Memory B cell (primary cell): ENCODE measurements at regions not wholly inside any gene's neighbourhood (a gene's known extent, or its start where the extent isn't known, plus 50 kb on each side); places are given as distances from the start of the nearest gene placed in this dataset.
"Not testable (repeated sequence)": the region's sequence is repeated elsewhere in the genome, so short reads cannot be mapped to it uniquely, and the experiment has no call there.

Experiments
- ATAC-seq: fragments of 150-1000 bp; cut with Tn5 transposase; 2 replicates; pipeline ENCODE4 v1.10.0; 2021; ENCODE audit warnings: low read depth, mild to moderate bottlenecking, moderate library complexity
- DNase-seq, 2 donors: peaks; one replicate each; pipeline ENCODE4 v3.0.0; 2022; ENCODE audit warnings: low spot score in 2 of 2
- H3K27ac Mint-ChIP-seq: one replicate; pipeline ENCODE4 v1.8.0; 2022; ENCODE audit warnings: mild to moderate bottlenecking, moderate library complexity, mixed read lengths
- H3K27me3 Mint-ChIP-seq: one replicate; pipeline ENCODE4 v1.8.0; 2022; ENCODE audit warnings: mixed read lengths
- H3K36me3 Mint-ChIP-seq: one replicate; pipeline ENCODE4 v1.8.0; 2022; ENCODE audit warnings: mild to moderate bottlenecking, mixed read lengths
- H3K4me1 Mint-ChIP-seq: one replicate; pipeline ENCODE4 v1.8.0; 2022; ENCODE audit warnings: mixed read lengths
- H3K4me3 Mint-ChIP-seq: one replicate; pipeline ENCODE4 v1.8.0; 2022; ENCODE audit warnings: mild to moderate bottlenecking, moderate library complexity, mixed read lengths
- H3K9me3 Mint-ChIP-seq: one replicate; pipeline ENCODE4 v1.8.0; 2022; ENCODE audit warnings: mixed read lengths

DNA sequence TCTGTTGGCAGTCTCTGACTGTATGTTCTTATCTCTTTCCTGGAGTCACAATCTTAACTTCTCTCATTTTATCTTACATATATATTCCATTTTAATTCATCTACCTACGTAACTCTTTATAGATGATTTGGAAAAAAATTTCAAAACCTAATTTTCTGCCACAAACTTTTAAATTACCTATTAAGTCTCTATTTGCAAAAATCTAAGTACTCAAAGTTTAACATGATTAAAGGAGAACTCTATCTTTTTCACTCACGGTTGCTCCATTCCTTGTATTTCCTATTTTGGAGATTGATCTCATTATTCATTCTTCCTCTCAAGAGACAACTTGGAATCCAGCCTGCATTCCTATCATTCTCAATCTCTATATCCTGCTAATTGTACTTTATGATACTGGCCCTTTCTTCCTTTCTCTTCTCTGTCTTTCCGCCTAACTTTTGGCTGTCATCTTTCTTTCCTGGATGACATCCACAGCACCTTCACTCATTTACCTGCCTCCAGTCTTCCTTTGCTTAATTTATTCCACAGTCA is 1071.1 kb upstream of the CITED2 start:
- H3K4me3 Mint-ChIP-seq: no peak overlapping the region
- H3K27ac Mint-ChIP-seq: no peak overlapping the region
- no peaks in the 10 kb centered on the region for H3K9me3 Mint-ChIP-seq
- H3K27me3 Mint-ChIP-seq: no peaks in the 10 kb centered on the region
- no peaks in the 10 kb centered on the region for H3K4me1 Mint-ChIP-seq
- no peaks in the 10 kb centered on the region for H3K36me3 Mint-ChIP-seq
- no peak for ATAC-seq
- DNase-seq: no peak

DNA sequence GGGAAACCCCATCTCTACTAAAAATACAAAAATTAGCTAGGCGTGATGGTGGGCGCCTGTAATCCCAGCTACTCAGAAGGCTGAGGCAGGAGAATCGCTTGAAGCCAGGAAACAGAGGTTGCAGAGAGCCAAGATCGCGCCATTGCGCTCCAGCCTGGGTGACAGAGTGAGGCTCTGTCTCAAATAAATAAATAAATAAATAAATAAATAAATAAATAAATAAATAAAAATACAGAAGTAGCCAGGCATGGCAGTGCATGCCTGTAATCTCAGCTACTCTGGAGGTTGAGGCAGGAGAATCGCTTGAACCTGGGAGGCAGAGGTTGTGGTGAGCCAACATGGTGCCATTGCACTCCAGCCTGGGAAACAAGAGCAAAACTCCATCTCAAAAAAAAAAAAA is 1068.7 kb upstream of the CITED2 start:
- not testable (repeated sequence) for H3K4me3 Mint-ChIP-seq, ATAC-seq, H3K4me1 Mint-ChIP-seq, H3K27me3 Mint-ChIP-seq, H3K27ac Mint-ChIP-seq, H3K36me3 Mint-ChIP-seq, DNase-seq, H3K9me3 Mint-ChIP-seq

DNA sequence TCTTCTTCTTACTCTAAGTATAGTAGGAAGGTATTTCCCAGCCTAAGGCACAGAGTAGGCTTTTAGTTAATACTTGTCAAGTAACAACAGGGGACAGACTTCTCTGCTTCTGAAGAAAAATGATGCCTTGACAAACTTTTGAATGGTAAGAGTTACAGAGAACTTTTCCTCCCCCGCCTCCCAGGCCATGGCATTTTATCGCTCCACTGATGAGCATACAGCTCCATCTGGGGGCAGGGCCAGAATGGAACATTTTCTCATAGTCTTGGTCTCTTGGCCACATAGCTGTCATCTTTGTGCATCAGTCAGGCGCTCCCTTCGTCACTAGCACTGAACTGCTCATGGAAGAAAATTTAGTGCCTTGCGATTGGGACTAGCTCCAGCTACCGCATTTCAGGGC is 1066.8 kb upstream of the CITED2 start:
- DNase-seq (peak in 1 of 2 donors; percentile 3), ATAC-seq (peak; percentile 41)
- peaks cover 2% of the 10 kb centered on the region for H3K27me3 Mint-ChIP-seq
- no peak overlapping the region for H3K4me3 Mint-ChIP-seq
- H3K27ac Mint-ChIP-seq: no peak overlapping the region
- H3K36me3 Mint-ChIP-seq: no peaks in the 10 kb centered on the region
- no peaks in the 10 kb centered on the region for H3K9me3 Mint-ChIP-seq
- H3K4me1 Mint-ChIP-seq: peaks cover 2% of the 10 kb centered on the region

DNA sequence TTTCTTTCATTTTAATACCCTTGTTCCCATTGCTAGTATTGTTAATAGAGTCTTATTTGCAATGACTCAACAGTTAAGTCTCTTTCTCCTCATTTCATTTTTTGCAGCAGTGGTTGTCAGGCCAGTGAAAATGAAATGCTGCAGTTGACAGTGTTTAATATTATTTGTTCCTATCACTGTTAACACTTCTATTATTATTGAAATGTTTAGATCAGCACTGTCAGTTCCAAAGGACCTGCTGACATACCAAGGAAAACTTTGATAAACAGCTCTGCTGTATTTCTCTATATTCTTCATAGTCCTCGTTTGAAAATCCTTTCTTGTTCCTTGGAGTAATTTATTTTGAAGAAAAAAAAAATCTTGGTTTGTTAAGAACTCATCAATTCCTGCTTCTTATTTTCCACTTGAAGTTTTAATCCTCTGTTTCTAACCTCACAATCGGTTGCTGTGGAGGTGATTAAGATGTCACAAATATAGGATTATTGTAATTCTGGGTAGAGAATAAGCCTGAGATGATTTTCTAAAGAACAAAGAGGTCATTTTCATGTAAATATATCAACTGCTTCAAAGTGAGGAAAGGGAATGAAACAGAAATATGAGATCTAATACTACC is 1065.9 kb upstream of the CITED2 start:
- Mint-ChIP-seq H3K4me3 (no peak overlapping the region), H3K4me1 (peaks cover 2% of the 10 kb centered on the region), H3K36me3 (no peaks in the 10 kb centered on the region), H3K27ac (no peak overlapping the region), H3K9me3 (no peaks in the 10 kb centered on the region), H3K27me3 (peaks cover 2% of the 10 kb centered on the region)
- DNase-seq: no peak
- no peak for ATAC-seq

DNA sequence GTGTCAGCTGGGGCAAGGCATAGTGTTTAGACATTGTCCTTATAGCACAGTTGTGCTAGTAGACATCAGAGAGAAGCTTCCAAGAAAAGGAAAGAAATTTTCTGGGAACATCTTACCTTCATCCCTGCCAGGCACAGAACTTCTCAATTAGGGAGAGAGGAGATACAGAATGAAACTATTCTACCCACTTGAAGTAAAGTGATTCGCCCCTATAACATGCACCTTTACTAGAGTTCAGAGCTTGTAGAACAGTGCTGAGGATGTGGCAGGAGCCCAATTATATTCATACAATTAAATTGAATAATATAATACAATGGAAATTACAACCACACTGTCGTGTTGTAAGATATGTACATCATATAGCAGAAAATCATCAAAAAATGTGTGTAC is 1063.9 kb upstream of the CITED2 start:
- no peak overlapping the region for H3K4me3 Mint-ChIP-seq
- no peak for DNase-seq
- no peak for ATAC-seq
- H3K27me3 Mint-ChIP-seq: peaks cover 2% of the 10 kb centered on the region
- H3K9me3 Mint-ChIP-seq: no peaks in the 10 kb centered on the region
- no peak overlapping the region for H3K27ac Mint-ChIP-seq
- peaks cover 2% of the 10 kb centered on the region for H3K4me1 Mint-ChIP-seq
- no peaks in the 10 kb centered on the region for H3K36me3 Mint-ChIP-seq

DNA sequence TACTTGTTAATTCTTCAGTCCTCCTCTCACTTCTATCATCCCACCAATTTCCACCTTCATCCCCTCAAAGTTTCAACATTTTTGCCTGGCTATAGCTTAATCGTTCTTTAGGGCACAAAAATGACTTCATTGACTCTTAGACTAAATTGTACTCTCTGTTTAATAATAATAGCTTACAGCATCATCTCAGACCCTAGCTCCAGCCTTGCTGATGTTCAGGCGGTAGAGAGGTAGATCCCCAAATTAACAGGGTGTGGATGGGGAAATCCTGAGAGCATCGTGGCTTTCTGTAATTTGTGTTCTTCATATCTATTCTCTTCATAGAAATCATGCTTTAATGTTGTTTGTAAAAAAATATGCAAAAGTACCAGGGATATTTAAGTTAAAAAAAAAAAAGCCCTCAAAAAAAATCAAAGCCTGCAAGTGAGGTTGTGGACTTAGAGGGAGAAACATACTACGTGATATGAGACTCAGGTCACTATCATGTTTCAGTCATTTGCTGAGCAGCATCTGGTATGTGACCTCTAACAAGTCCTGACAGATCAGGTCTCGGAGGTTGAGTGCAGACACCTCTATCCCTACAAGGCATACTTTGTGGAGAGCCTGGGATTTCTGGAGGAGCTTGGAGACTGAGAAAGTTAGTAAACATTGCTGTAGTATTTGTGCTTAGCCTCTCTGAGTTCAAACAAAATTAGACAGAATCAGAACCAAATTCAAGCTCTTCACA is 1063.3 kb upstream of the CITED2 start:
- Mint-ChIP-seq H3K4me3 (no peak overlapping the region), H3K9me3 (peaks cover 3% of the 10 kb centered on the region), H3K36me3 (no peaks in the 10 kb centered on the region), H3K27ac (no peak overlapping the region), H3K27me3 (peaks cover 2% of the 10 kb centered on the region), H3K4me1 (peaks cover 2% of the 10 kb centered on the region)
- no peak for ATAC-seq
- no peak for DNase-seq

DNA sequence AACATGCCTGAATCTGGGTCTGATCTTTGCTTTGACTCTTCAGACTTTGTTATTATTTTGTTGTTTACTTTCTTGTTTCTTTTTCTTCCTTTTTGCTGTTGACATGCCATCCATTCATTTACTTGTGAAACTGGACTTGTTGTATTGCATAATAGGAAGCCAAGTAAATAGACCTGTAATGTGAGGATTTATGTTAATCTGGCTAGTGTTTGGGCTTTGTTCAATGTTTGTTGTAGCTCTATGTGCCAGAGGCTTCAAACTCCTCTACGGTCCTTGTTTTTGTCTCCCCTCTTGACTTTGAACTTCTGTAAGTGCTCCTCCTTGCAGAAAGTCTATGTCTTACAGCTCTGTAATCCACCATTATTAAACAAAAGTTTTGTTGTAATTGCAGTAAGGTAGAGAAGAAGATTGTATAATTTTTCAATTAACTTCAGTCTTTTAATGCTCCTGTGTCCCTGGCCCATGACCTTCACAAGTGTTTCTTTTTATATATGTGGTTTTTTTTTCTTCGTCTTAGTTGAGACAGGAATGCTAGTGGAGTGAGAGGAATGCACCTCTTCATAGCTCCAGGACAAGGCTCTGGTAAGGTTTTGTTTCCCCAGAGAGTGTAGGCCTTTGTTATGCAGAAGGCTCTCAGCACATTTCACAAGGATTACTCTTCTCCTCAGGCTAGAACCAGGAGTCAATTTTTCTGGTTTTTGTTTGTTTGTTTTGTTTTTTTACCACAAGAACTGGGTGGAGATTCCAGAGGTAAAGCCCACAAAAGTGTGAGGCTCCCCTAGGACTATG is 1061.8 kb upstream of the CITED2 start:
- Mint-ChIP-seq H3K4me3 (no peak overlapping the region), H3K9me3 (peaks cover 3% of the 10 kb centered on the region), H3K36me3 (no peaks in the 10 kb centered on the region), H3K27me3 (peaks cover 2% of the 10 kb centered on the region), H3K27ac (no peak overlapping the region), H3K4me1 (peaks cover 2% of the 10 kb centered on the region)
- DNase-seq (no peak), ATAC-seq (no peak)

DNA sequence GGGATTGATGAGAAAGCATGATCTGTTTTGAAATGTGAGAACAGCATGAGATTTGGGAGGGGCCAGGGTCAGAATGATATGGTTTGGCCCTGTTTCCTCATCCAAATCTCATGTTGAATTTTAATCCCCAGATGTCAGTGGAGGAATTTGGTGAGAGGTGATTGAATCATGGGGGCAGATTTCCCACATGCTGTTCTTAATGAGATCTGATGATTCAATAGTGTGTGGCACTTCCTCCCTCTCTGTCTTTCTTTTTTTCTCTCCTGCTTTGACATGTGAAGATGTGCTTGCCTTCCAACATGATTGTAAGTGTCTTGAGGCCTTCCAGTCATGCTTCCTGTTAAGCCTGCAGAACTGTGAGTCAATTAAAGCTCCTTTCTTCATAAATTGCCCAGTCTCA is 1060.3 kb upstream of the CITED2 start:
- H3K9me3 Mint-ChIP-seq: peaks cover 3% of the 10 kb centered on the region
- ATAC-seq: no peak
- DNase-seq: no peak

DNA sequence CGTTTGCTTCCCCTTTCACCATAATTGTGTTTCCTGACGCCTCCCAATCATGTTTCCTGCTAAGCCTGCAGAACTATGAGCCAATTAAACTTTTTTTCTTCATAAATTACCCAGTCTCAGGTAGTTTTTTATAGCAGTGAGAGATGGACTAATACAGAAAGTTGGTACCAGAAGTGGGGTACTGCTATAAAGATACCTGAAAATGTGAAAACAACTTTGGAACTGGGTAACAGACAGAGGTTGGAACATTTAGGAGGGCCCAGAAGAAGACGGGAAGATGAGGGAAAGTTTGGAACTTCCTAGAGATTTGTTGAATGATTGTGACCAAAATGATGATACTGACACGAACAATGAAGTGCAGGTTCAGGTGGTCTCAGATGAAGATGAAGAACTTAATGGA is 1058.6 kb upstream of the CITED2 start:
- DNase-seq: no peak
- Mint-ChIP-seq H3K4me3 (no peak overlapping the region), H3K27me3 (no peaks in the 10 kb centered on the region), H3K4me1 (no peaks in the 10 kb centered on the region), H3K27ac (no peak overlapping the region), H3K36me3 (no peaks in the 10 kb centered on the region), H3K9me3 (peaks cover 3% of the 10 kb centered on the region)
- ATAC-seq: no peak

More for the DNA sequence above, 1060.3 kb upstream of the CITED2 start:
- no peak overlapping the region for H3K4me3 Mint-ChIP-seq
- H3K27me3 Mint-ChIP-seq: no peaks in the 10 kb centered on the region
- H3K4me1 Mint-ChIP-seq: no peaks in the 10 kb centered on the region
- H3K27ac Mint-ChIP-seq: no peak overlapping the region
- no peaks in the 10 kb centered on the region for H3K36me3 Mint-ChIP-seq

DNA sequence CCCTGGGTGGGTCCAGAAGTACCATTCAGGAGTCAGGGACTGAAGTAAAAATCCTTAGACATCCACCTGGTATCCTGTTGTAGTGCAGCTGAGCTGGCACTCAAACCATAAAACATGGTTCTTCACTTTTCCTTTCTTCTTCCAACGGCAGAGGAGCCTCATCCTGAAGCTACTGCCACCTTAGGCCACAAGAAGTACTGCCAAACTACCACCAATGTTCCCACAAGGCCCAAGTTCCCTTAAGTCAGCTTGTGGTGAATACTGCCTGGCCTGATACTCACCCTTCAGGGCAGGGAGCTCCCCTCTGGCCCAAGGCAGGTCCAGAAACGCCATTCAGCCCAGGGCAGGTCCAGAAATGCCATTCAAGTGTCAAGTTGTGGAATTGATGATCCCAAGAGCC is 1053.4 kb upstream of the CITED2 start:
- ATAC-seq: no peak
- Mint-ChIP-seq H3K27me3 (no peaks in the 10 kb centered on the region), H3K4me3 (no peak overlapping the region), H3K9me3 (peaks cover 3% of the 10 kb centered on the region), H3K36me3 (no peaks in the 10 kb centered on the region), H3K4me1 (no peaks in the 10 kb centered on the region), H3K27ac (no peak overlapping the region)
- no peak for DNase-seq

DNA sequence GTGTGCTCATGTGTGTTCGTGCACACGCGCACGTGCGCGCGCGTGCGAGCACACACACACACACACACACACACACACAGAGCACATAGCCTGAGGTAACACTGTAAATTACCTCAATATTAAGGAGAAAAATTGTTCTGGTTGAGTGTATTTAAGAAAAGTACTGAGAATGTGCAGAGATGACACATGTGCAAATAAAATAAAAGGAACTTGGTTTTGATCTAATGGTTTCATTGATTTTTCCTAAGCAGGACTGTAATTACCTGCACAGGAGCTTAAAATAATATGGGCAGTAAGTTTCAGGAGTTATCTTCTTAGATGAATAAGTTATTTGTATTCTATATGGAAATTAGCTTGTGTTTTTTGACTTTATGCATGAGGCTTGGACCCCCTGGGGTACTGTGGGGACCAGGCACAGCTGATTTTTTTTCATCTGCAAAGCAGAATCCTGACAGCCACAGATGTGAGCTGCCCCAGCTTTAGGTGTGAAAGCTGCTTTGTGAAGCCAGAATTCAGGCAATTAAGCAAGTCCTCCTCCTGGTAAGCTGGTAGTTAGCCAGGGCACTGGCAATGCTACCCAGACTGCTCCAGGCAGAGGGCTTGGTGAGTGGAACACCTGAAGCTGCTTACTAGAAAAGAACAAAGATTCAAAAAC is 1040.6 kb upstream of the CITED2 start:
- DNase-seq (no peak), ATAC-seq (no peak)
- Mint-ChIP-seq H3K36me3 (no peaks in the 10 kb centered on the region), H3K4me1 (no peaks in the 10 kb centered on the region), H3K27me3 (peaks cover 3% of the 10 kb centered on the region), H3K27ac (no peak overlapping the region), H3K4me3 (no peak overlapping the region), H3K9me3 (peaks cover 7% of the 10 kb centered on the region)

DNA sequence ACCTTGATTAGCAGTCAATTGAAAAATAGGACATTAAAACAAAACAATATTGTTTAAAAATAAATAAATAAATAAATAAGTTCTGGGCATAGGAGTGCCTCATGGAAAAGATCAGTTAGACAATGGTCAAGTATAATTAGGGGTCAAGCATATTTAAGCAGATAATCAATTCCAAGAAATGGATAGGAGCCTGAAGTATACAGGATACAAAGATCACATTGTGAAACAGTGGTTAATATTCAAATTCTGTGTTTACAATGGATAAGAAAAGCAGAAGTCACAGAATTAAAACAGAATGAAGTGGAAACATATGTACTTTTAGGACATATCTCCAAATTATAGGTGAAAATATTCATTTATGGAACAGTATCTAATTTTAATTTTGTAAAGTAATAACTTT is 1028.6 kb upstream of the CITED2 start:
- Mint-ChIP-seq H3K36me3 (no peaks in the 10 kb centered on the region), H3K27ac (no peak overlapping the region), H3K27me3 (no peaks in the 10 kb centered on the region), H3K9me3 (peaks cover 4% of the 10 kb centered on the region), H3K4me1 (no peaks in the 10 kb centered on the region), H3K4me3 (no peak overlapping the region)
- ATAC-seq (no peak), DNase-seq (no peak)

DNA sequence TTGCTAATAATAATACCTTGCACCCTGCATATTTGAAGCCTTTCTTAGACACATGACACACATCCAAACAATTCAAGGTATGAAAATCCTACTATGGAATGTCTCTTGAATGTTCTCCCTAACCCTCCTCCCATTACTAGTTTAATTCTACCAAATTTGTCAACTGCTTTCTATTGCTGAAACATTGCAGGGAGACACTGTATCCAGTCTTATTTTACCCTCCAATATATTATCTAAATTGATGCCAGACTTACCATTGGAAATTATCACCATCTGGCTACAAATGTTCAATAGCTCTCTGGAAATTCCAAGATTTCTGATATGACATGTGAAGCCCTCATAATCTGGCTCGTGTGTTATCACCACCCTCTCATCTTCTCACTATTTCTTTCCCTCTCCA is 1027.3 kb upstream of the CITED2 start:
- ATAC-seq (no peak), DNase-seq (no peak)
- no peaks in the 10 kb centered on the region for H3K27me3 Mint-ChIP-seq
- no peaks in the 10 kb centered on the region for H3K36me3 Mint-ChIP-seq
- H3K9me3 Mint-ChIP-seq: peaks cover 4% of the 10 kb centered on the region
- no peak overlapping the region for H3K4me3 Mint-ChIP-seq
- H3K27ac Mint-ChIP-seq: no peak overlapping the region
- H3K4me1 Mint-ChIP-seq: no peaks in the 10 kb centered on the region

DNA sequence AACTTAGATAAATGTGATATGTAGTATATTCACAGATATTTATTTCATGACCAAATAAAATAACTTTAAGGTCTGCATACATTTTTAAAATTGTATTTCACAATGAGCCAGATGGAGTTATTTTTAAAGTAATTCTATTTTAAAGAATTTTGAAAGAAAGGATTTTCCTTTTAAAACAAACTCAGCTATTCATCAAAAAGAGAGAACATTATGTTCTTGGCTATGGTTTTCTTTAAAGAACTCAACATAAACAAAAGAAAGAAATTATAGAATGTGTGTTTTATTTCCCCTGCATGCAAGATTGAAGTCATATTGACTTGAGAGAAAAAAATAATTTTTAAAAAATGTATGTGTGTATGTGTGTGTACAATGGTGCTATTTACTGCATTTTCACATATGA is 1023.6 kb upstream of the CITED2 start:
- Mint-ChIP-seq H3K4me1 (no peaks in the 10 kb centered on the region), H3K36me3 (no peaks in the 10 kb centered on the region), H3K4me3 (no peak overlapping the region), H3K27me3 (no peaks in the 10 kb centered on the region), H3K27ac (no peak overlapping the region), H3K9me3 (no peaks in the 10 kb centered on the region)
- no peak for DNase-seq
- ATAC-seq: no peak
